OCI-LY3 (cell line): ENCODE measurements at regions not wholly inside any gene's neighbourhood (a gene's known extent, or its start where the extent isn't known, plus 50 kb on each side); places are given as distances from the start of the nearest gene placed in this dataset.

Source experiments
- H2AFZ ChIP-seq: fragments of 200-600, 300-600 bp; shearing (Covaris generic); 2 replicates; pipeline ENCODE4 v1.6.0; 2014; ENCODE audit warnings: antibody characterized with exemption, low read depth, low read length
- H3K27ac ChIP-seq: fragments of 200-600, 300-600 bp; sonication (generic); 2 replicates; pipeline ENCODE4 v1.5.1; 2014; ENCODE audit warnings: mild to moderate bottlenecking, low read length, moderate library complexity, mixed read lengths
- H3K27me3 ChIP-seq: fragments of 200-600, 300-600 bp; sonication (generic); 2 replicates; pipeline ENCODE4 v1.6.1; 2014; ENCODE audit warnings: low read depth, low read length, mixed read lengths
- H3K36me3 ChIP-seq: fragments of 200-600, 300-600 bp; sonication (generic); replicated peaks from 2 replicates; pipeline ENCODE3; 2014; ENCODE audit warnings: low read depth, low read length, mixed read lengths
- H3K4me1 ChIP-seq: fragments of 300-600, 200-600 bp; sonication (generic); 2 replicates; pipeline ENCODE4 v1.6.1; 2014; ENCODE audit warnings: low read length, mixed read lengths
- H3K4me2 ChIP-seq: fragments of 200-600, 300-600 bp; sonication (generic); 2 replicates; pipeline ENCODE4 v1.6.1; 2014; ENCODE audit warnings: low read length, mixed read lengths
- H3K4me3 ChIP-seq: fragments of 300-600, 200-600 bp; sonication (generic); 2 replicates; pipeline ENCODE4 v1.5.1; 2014; ENCODE audit warnings: antibody characterized with exemption, mild to moderate bottlenecking, low read length, moderate library complexity
- H3K79me2 ChIP-seq: fragments of 300-600, 200-600 bp; shearing (Covaris generic); 2 replicates; pipeline ENCODE4 v1.6.1; 2014; ENCODE audit warnings: mild to moderate bottlenecking, low read length, mixed read lengths
- H3K9ac ChIP-seq: fragments of 300-600, 200-600 bp; shearing (Covaris generic); 2 replicates; pipeline ENCODE4 v1.6.0; 2014; ENCODE audit warnings: mild to moderate bottlenecking, low read length, moderate library complexity
- H3K9me3 ChIP-seq: fragments of 200-600, 300-600 bp; shearing (Covaris generic); 2 replicates; pipeline ENCODE4 v1.6.1; 2014; ENCODE audit warnings: low read length, mixed read lengths; ENCODE audit not compliant: insufficient read depth
- H4K20me1 ChIP-seq: fragments of 200-600, 300-600 bp; sonication (generic); 2 replicates; pipeline ENCODE4 v1.6.1; 2016; ENCODE audit warnings: low read length, mixed read lengths; ENCODE audit not compliant: insufficient read depth
- CTCF ChIP-seq: fragments of 200-600, 300-600 bp; sonication (generic); IDR thresholded peaks from 2 replicates; pipeline ENCODE4 v1.5.1; 2014; ENCODE audit warnings: antibody characterized with exemption, low read length, low read depth
- EZH2phosphoT487 ChIP-seq: fragments of 200-600 bp; shearing (Covaris generic); IDR thresholded peaks from 2 replicates; pipeline ENCODE4 v1.6.1; 2018; ENCODE audit warnings: antibody characterized with exemption, mixed run types, low read depth

GRCh38 chr5:100418231-100418630 lies 116.9 kb upstream of the FAM174A start:
- TF ChIP-seq CTCF = no peak
- no peak for TF ChIP-seq EZH2phosphoT487
- no peaks in the 10 kb centered on the region for H3K9me3 ChIP-seq
- H3K27me3 ChIP-seq = no peaks in the 10 kb centered on the region
- no peaks in the 10 kb centered on the region for H4K20me1 ChIP-seq
- H3K4me2 ChIP-seq = no peak overlapping the region
- no peaks in the 10 kb centered on the region for H3K4me1 ChIP-seq
- no peaks in the 10 kb centered on the region for H3K79me2 ChIP-seq
- no peak overlapping the region for H3K4me3 ChIP-seq
- H3K9ac ChIP-seq = no peak overlapping the region
- no peaks in the 10 kb centered on the region for H3K36me3 ChIP-seq
- no peak overlapping the region for H3K27ac ChIP-seq
- H2AFZ ChIP-seq = no peak overlapping the region

GRCh38 chr5:100409660-100410151 lies 125.5 kb upstream of the FAM174A start:
- Histone ChIP-seq H3K4me3 (no peak overlapping the region), H3K79me2 (no peaks in the 10 kb centered on the region), H3K9me3 (no peaks in the 10 kb centered on the region), H3K9ac (no peak overlapping the region), H4K20me1 (no peaks in the 10 kb centered on the region), H3K36me3 (no peaks in the 10 kb centered on the region), H3K4me2 (no peak overlapping the region), H2AFZ (no peak overlapping the region), H3K4me1 (peaks cover 10% of the 10 kb centered on the region), H3K27me3 (no peaks in the 10 kb centered on the region), H3K27ac (no peak overlapping the region)
- TF ChIP-seq CTCF = no peak
- no peak for TF ChIP-seq EZH2phosphoT487

GRCh38 chr5:100407053-100407452 lies 128.1 kb upstream of the FAM174A start:
- Histone ChIP-seq H3K27ac (no peak overlapping the region), H3K4me3 (no peak overlapping the region), H3K79me2 (no peaks in the 10 kb centered on the region), H3K27me3 (no peaks in the 10 kb centered on the region), H3K4me2 (peak overlapping the region; percentile 10; the same call in 1 of the 2 replicates), H3K36me3 (no peaks in the 10 kb centered on the region), H2AFZ (no peak overlapping the region), H3K4me1 (peaks cover 10% of the 10 kb centered on the region), H3K9ac (no peak overlapping the region), H4K20me1 (no peaks in the 10 kb centered on the region), H3K9me3 (no peaks in the 10 kb centered on the region)
- TF ChIP-seq EZH2phosphoT487 (no peak), CTCF (no peak)

GRCh38 chr5:100406640-100407039 lies 128.5 kb upstream of the FAM174A start:
- no peak overlapping the region for H2AFZ ChIP-seq
- H4K20me1 ChIP-seq = no peaks in the 10 kb centered on the region
- no peaks in the 10 kb centered on the region for H3K27me3 ChIP-seq
- peaks cover 10% of the 10 kb centered on the region for H3K4me1 ChIP-seq
- peak overlapping the region; percentile 10; the same call in 1 of the 2 replicates for H3K4me2 ChIP-seq
- no peaks in the 10 kb centered on the region for H3K36me3 ChIP-seq
- H3K27ac ChIP-seq = no peak overlapping the region
- no peaks in the 10 kb centered on the region for H3K79me2 ChIP-seq
- no peak overlapping the region for H3K4me3 ChIP-seq
- TF ChIP-seq CTCF (no peak), EZH2phosphoT487 (no peak)
- no peaks in the 10 kb centered on the region for H3K9me3 ChIP-seq
- no peak overlapping the region for H3K9ac ChIP-seq
